ENCODE measurements at regions not wholly inside any gene's neighbourhood (a gene's known extent, or its start where the extent isn't known, plus 50 kb on each side); places are given as distances from the start of the nearest gene placed in this dataset.

DNA sequence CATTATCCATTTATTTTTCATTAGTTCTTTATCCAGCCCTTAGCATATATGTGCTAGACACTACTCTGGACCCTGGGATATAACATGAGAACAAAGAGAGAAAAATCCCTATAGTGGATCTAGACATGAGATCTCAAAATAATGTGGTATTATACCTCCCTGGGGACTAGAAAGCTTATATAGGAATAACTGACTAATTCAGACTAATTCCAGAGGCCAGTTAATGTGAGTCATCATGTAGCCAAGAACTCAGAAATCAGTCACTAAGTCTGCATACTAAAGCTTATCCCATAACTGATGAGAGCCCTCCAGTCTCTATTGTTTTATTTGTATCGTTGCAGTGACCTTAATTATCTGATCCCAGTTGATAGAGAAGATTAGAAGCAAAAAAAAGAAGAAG lies 267.1 kb upstream of the RGS6 start:
- H3K9me3 ChIP-seq, result no peaks in the 10 kb centered on the region
- TF ChIP-seq, protein P1, sequence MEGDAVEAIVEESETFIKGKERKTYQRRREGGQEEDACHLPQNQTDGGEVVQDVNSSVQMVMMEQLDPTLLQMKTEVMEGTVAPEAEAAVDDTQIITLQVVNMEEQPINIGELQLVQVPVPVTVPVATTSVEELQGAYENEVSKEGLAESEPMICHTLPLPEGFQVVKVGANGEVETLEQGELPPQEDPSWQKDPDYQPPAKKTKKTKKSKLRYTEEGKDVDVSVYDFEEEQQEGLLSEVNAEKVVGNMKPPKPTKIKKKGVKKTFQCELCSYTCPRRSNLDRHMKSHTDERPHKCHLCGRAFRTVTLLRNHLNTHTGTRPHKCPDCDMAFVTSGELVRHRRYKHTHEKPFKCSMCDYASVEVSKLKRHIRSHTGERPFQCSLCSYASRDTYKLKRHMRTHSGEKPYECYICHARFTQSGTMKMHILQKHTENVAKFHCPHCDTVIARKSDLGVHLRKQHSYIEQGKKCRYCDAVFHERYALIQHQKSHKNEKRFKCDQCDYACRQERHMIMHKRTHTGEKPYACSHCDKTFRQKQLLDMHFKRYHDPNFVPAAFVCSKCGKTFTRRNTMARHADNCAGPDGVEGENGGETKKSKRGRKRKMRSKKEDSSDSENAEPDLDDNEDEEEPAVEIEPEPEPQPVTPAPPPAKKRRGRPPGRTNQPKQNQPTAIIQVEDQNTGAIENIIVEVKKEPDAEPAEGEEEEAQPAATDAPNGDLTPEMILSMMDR (IDR thresholded peaks at IDR 0.05), result no peak
- DNase-seq, result no peak
- H3K36me3 ChIP-seq, result peaks cover 5 to 17% (median 13%) of the 10 kb centered on the region in 3 donors
- H3K4me1 ChIP-seq, result peaks cover 0 to 45% (median 15%) of the 10 kb centered on the region in 4 donors
- no peaks in the 10 kb centered on the region for H3K27me3 ChIP-seq
- no peak overlapping the region for H3K4me3 ChIP-seq
- intact Hi-C loops (cut with DNase I; ENCODE audit: low total_unique reads), result no loop called here
- H3K27ac ChIP-seq, result no peak overlapping the region

DNA sequence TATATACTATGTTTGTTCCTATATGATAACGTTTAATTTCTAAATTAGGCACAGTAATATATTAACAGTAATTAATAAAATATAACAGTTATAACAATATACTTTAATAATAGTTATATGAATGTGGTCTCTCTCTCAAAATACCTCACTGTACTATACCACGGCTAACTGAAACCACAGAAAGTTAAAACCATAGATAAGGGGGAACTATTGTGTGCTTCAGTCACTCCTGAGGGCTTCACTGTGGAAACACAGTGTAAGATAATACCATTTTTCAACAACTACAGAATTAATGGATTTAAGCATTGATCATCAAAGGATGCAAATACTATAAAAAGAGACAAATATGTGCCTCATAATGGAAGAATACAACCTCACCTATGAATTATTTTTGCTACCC lies 266.4 kb upstream of the RGS6 start:
- no peak for DNase-seq
- Histone ChIP-seq H3K27me3 (no peaks in the 10 kb centered on the region), H3K4me1 (peaks cover 0 to 47% (median 13%) of the 10 kb centered on the region in 4 donors), H3K4me3 (no peak overlapping the region), H3K9me3 (no peaks in the 10 kb centered on the region), H3K27ac (no peak overlapping the region), H3K36me3 (peaks cover 5 to 17% (median 13%) of the 10 kb centered on the region in 3 donors)
- TF ChIP-seq, protein P1 (IDR thresholded peaks at IDR 0.05), result no peak
- intact Hi-C loops (cut with DNase I; ENCODE audit: low total_unique reads), result no loop called here

DNA sequence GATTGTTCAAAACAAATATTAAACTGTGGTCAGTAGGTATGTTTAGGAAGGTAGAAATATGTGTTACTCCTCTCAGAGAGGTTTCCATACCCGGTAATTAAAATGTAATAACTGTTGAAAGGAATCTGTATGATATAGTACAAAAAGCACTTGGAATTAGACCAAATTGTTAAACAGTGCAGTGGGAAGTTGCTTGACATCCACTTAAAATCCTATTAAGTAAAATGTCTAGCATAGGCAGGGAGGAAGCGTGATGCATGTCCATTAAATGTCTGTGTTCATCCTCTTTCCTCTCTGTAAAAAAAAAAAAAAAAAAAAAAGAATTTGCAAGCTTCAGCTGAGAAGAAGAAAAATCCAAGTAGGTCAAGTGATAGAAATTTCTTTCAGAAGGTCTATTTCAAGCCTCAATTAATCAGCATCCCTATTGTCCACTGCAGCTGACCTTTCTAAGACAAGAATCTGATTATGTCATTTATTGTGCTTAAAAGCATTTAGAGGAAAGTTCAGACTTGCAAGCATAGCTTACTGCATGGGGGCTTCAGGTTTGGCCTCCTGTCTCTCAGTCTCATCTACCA lies 265.6 kb upstream of the RGS6 start:
- peaks cover 0 to 47% (median 13%) of the 10 kb centered on the region in 4 donors for H3K4me1 ChIP-seq
- TF ChIP-seq, protein P1 (IDR thresholded peaks at IDR 0.05), result no peak
- DNase-seq, result no peak
- no peaks in the 10 kb centered on the region for H3K9me3 ChIP-seq
- no peak overlapping the region for H3K4me3 ChIP-seq
- peaks cover 0 to 18% (median 13%) of the 10 kb centered on the region in 3 donors for H3K36me3 ChIP-seq
- H3K27me3 ChIP-seq, result no peaks in the 10 kb centered on the region
- H3K27ac ChIP-seq, result no peak overlapping the region
- intact Hi-C loops (cut with DNase I; ENCODE audit: low total_unique reads), result no loop called here

DNA sequence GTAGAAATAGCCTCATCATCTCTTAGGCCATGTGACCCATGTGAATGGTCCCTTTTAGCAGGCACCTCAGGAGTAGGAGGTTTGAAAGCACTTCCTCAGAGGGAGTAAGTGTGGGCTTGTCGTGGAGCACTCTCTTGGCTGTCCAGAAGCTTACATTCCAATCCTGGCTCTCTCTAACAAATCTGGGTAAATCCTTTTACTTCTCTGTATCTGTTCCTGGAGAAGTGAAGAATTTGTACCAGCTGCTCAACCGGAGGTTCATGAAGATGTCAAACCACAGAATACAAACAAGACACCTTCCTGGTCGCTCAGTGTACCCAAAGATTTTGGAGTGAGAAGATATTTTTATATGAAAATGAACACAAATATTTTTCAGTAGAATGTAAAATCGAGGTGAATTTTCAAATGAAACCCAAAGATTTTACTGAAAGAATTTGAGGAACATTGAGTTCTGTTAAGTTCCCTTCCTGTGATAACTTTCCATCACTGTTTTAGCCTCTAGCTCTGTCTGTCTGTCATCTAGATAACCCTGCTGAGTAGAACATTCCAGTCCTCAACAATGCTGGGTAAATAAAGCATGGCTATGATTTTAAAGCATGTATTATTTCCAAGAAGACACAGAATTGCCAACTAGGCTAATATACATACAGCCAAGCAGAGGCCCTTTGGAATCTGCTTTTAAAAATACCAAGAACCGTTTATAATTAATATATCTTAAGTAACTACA lies 263.9 kb upstream of the RGS6 start:
- TF ChIP-seq, protein P1 (IDR thresholded peaks at IDR 0.05), result no peak
- intact Hi-C loops (cut with DNase I; ENCODE audit: low total_unique reads), result no loop called here
- H3K4me1 ChIP-seq, result peaks cover 0 to 47% (median 13%) of the 10 kb centered on the region in 4 donors
- H3K36me3 ChIP-seq, result peaks cover 5 to 25% (median 22%) of the 10 kb centered on the region in 3 donors
- H3K27ac ChIP-seq, result peak overlapping the region; percentile 52 to 55
- no peaks in the 10 kb centered on the region for H3K9me3 ChIP-seq
- no peak overlapping the region for H3K4me3 ChIP-seq
- no peak for DNase-seq
- H3K27me3 ChIP-seq, result no peaks in the 10 kb centered on the region

DNA sequence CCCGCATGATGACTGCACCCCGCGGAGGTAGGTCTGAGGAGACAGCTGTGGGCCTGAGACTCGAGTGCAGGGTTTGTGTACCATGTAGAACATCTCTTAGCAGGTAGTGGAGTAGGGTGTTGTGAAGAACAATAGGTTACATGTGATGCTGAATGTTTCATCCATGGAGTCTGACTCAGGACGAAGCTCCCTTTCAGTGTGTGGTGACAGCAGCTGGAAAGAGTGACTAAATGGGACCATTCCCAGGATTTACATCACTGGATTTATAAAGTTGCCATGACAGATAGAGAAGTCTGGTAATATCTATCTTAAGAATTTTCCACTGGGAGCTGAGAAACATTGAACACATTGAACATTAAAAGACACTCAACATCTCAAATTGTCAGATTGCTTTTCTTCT lies 259.6 kb upstream of the RGS6 start:
- no peaks in the 10 kb centered on the region for H3K27me3 ChIP-seq
- no peak overlapping the region for H3K27ac ChIP-seq
- no peaks in the 10 kb centered on the region for H3K9me3 ChIP-seq
- peaks cover 0 to 29% (median 6%) of the 10 kb centered on the region in 4 donors for H3K4me1 ChIP-seq
- no peak for DNase-seq
- H3K36me3 ChIP-seq, result peaks cover 10 to 39% (median 30%) of the 10 kb centered on the region in 3 donors
- TF ChIP-seq, protein P1 (IDR thresholded peaks at IDR 0.05), result no peak
- no peak overlapping the region for H3K4me3 ChIP-seq
- intact Hi-C loops (cut with DNase I; ENCODE audit: low total_unique reads), result no loop called here

Measured in tibial artery (tissue), 4 donors.